Hepatocyte (in vitro differentiated cells): ENCODE measurements at regions not wholly inside any gene's neighbourhood (a gene's known extent, or its start where the extent isn't known, plus 50 kb on each side); places are given as distances from the start of the nearest gene placed in this dataset.

Experiments
- DNase-seq: peaks from one replicate; pipeline ENCODE4 v3.0.0-alpha.2; 2016; ENCODE audit warnings: low spot score
- H2AFZ ChIP-seq: fragments of 200-600 bp; sonication (generic); 2 replicates; pipeline ENCODE4 v1.6.0; 2016; ENCODE audit warnings: antibody characterized with exemption, mild to moderate bottlenecking
- H3K27ac ChIP-seq: fragments of 200-600 bp; sonication (generic); 2 replicates; pipeline ENCODE4 v1.5.1; 2016; ENCODE audit warnings: mild to moderate bottlenecking
- H3K27me3 ChIP-seq: fragments of 200-600 bp; sonication (generic); 2 replicates; pipeline ENCODE4 v1.6.1; 2016
- H3K36me3 ChIP-seq: fragments of 200-600 bp; sonication (generic); replicated peaks from 2 replicates; pipeline ENCODE4 v1.5.1; 2016; ENCODE audit warnings: low read depth; ENCODE audit not compliant: insufficient read depth
- H3K4me1 ChIP-seq: fragments of 200-600 bp; sonication (generic); 2 replicates; pipeline ENCODE4 v1.5.1; 2016; ENCODE audit warnings: mild to moderate bottlenecking, moderate library complexity; ENCODE audit not compliant: insufficient read depth
- H3K4me2 ChIP-seq: fragments of 200-600 bp; sonication (generic); 2 replicates; pipeline ENCODE4 v1.6.0; 2016
- H3K4me3 ChIP-seq: fragments of 200-600 bp; sonication (generic); 2 replicates; pipeline ENCODE4 v1.5.1; 2016; ENCODE audit warnings: mild to moderate bottlenecking
- H3K79me2 ChIP-seq: fragments of 200-600 bp; sonication (generic); 2 replicates; pipeline ENCODE4 v1.6.0; 2017; ENCODE audit warnings: mild to moderate bottlenecking
- H3K9me2 ChIP-seq: fragments of 200-600 bp; sonication (generic); replicated peaks from 2 replicates; pipeline ENCODE4 v1.6.0; 2017; ENCODE audit warnings: mild to moderate bottlenecking; ENCODE audit not compliant: insufficient read depth
- H3K9me3 ChIP-seq: fragments of 200-600 bp; sonication (generic); 2 replicates; pipeline ENCODE4 v1.5.1; 2016; ENCODE audit warnings: low read depth, mild to moderate bottlenecking
- H4K20me1 ChIP-seq: fragments of 200-600 bp; sonication (generic); 2 replicates; pipeline ENCODE4 v1.6.0; 2016; ENCODE audit warnings: mild to moderate bottlenecking; ENCODE audit not compliant: insufficient read depth, poor library complexity, severe bottlenecking
- CTCF ChIP-seq: fragments of 200-600 bp; sonication (generic); IDR thresholded peaks from 2 replicates; pipeline ENCODE4 v1.5.1; 2016; ENCODE audit warnings: antibody characterized with exemption, mild to moderate bottlenecking; ENCODE audit not compliant: poor library complexity
- EZH2 ChIP-seq: fragments of 200-600 bp; sonication (generic); IDR thresholded peaks from 2 replicates; pipeline ENCODE4 v1.6.1; 2016; ENCODE audit warnings: antibody characterized with exemption, mild to moderate bottlenecking, borderline replicate concordance
- EZH2phosphoT487 ChIP-seq: fragments of 200-600 bp; sonication (generic); IDR thresholded peaks from one replicate; pipeline ENCODE4 v1.6.1; 2018; ENCODE audit warnings: antibody characterized with exemption, mild to moderate bottlenecking, low read depth, moderate library complexity; ENCODE audit not compliant: unreplicated experiment, severe bottlenecking
- WGBS: methylation state at CpG from one replicate; pipeline ENCODE4 v1.1.6; 2016; ENCODE audit warnings: low lambda C conversion rate; ENCODE audit errors: missing lambda C conversion rate; 5-methylcytosine and 5-hydroxymethylcytosine counted together

DNA sequence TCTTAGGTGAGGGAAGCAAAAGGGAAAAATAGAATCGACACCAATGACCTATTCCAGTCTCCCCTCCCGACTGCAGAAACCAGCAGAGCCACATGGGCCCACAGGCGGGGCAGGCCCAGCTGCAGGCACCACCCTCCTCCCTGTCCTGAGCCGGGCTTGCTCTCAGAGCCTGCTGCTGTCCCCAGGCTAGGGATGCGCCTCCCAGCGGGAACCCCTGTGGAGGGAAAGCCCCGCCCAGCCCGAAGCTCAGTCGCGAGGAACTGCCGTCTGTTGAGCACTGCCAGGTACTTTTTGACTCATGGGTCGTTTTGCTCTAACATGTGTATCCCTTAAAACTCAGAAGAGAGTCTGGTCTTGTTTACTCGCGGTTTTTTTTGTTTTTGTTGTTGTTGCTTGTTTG, 124.5 kb upstream of the RET start:
- Histone ChIP-seq H3K27me3 (peaks cover 9% of the 10 kb centered on the region), H3K4me2 (peak overlapping the region; percentile 71), H3K9me3 (no peaks in the 10 kb centered on the region), H3K4me1 (peaks cover 7% of the 10 kb centered on the region), H3K9me2 (no peaks in the 10 kb centered on the region), H3K27ac (no peak overlapping the region), H3K36me3 (no peaks in the 10 kb centered on the region), H4K20me1 (no peaks in the 10 kb centered on the region), H2AFZ (peak overlapping the region; percentile 33), H3K4me3 (no peak overlapping the region), H3K79me2 (no peaks in the 10 kb centered on the region)
- peak; percentile 61 for DNase-seq
- WGBS: 8% methylated on average over 14 of the region's 14 CpGs
- TF ChIP-seq EZH2phosphoT487 (no peak), CTCF (no peak), EZH2 (no peak)

- no peak for DNase-seq
- no peaks in the 10 kb centered on the region for H3K9me2 ChIP-seq
- no peak overlapping the region for H3K4me2 ChIP-seq
- no peak overlapping the region for H2AFZ ChIP-seq
- 84% methylated on average over 13 of the region's 13 CpGs for WGBS
- H3K4me1 ChIP-seq: peaks cover 7% of the 10 kb centered on the region
- peaks cover 9% of the 10 kb centered on the region for H3K27me3 ChIP-seq
- H3K27ac ChIP-seq: no peak overlapping the region
- no peak overlapping the region for H3K4me3 ChIP-seq
- no peaks in the 10 kb centered on the region for H3K36me3 ChIP-seq
- no peak for TF ChIP-seq EZH2
- TF ChIP-seq EZH2phosphoT487: no peak
- no peak for TF ChIP-seq CTCF
- H4K20me1 ChIP-seq: no peaks in the 10 kb centered on the region
- no peaks in the 10 kb centered on the region for H3K79me2 ChIP-seq
- H3K9me3 ChIP-seq: no peaks in the 10 kb centered on the region
Observed at GRCh38 chr10:42952931-42953683, 123.8 kb upstream of the RET start.

DNA sequence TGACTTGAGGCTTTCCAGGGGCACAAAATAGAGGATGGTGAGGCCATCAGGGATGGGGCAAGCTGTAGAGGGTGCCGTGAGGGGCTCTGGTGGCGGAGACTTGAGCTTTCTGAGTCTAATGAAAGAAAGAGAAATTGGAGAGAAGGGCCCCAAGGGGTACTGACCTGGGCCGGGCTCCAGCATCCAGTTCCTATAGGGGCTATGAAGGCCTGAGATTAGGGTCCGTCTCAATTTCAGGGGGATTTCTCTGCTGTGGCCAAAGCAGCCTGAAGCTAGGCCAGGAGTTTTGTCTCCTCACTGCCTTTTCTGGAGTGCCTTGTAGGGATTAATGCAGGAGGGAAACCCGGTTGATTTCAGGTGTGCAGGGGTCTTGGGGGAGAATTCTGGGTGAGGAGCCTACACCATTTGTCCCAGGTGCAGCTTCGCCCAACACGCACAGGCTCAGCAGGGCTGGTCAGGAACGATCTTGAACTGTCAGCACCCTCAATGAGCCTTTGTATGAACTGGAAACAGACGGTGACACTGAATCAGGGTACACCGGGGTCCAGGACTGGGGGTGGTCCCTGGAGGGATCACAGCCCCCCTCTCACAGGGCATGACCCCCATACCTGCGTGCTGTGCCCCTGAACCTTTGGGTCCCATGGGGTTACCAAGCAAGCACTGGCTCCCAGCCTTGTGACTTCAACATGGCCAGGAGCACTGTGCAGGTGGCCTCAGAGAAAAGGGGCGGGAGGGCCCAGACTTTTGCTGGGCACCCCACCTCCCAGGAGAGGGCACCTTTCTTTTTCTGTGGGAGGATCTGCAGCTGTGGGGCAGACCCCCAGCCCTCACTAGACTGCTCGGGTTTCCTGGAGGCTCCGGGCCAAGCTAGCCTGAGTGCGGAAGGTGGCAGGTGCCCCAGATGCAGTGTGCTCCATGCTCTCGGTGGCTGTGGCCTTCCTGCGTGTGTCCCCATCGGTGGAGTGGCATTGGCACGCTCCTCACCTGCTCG, 122.9 kb upstream of the RET start:
- Histone ChIP-seq H2AFZ (no peak overlapping the region), H3K27ac (no peak overlapping the region), H3K4me2 (no peak overlapping the region), H3K36me3 (no peaks in the 10 kb centered on the region), H3K9me3 (no peaks in the 10 kb centered on the region), H3K4me3 (no peak overlapping the region), H3K27me3 (peaks cover 9% of the 10 kb centered on the region), H3K4me1 (peaks cover 7% of the 10 kb centered on the region), H4K20me1 (no peaks in the 10 kb centered on the region), H3K79me2 (no peaks in the 10 kb centered on the region), H3K9me2 (no peaks in the 10 kb centered on the region)
- DNase-seq: no peak
- TF ChIP-seq EZH2phosphoT487: no peak
- TF ChIP-seq EZH2: no peak
- TF ChIP-seq CTCF: no peak
- 95% methylated on average over 20 of the region's 20 CpGs for WGBS
